ENCODE measurements at regions not wholly inside any gene's neighbourhood (a gene's known extent, or its start where the extent isn't known, plus 50 kb on each side); places are given as distances from the start of the nearest gene placed in this dataset.

DNA sequence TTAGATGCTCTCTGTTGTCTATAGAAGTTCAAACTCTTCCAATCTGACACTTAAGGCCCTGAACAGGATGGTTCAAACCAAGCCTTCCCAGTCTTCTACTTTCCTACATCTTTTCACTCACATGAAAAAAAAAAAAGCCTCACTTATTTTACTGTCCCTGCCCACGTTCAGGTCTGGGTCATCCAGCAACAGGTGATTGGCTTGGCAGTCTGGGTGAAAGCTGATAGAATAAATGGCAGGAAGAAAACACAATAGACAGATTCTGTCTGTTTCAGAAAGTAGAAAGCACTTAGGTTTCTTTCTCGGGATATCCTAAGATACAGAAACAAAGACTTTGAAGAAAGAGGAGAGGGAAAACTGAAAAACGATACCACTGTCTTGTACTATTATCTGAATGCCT, 61.8 kb upstream of the HSF2 start (continued):
- TF ChIP-seq, protein P1, sequence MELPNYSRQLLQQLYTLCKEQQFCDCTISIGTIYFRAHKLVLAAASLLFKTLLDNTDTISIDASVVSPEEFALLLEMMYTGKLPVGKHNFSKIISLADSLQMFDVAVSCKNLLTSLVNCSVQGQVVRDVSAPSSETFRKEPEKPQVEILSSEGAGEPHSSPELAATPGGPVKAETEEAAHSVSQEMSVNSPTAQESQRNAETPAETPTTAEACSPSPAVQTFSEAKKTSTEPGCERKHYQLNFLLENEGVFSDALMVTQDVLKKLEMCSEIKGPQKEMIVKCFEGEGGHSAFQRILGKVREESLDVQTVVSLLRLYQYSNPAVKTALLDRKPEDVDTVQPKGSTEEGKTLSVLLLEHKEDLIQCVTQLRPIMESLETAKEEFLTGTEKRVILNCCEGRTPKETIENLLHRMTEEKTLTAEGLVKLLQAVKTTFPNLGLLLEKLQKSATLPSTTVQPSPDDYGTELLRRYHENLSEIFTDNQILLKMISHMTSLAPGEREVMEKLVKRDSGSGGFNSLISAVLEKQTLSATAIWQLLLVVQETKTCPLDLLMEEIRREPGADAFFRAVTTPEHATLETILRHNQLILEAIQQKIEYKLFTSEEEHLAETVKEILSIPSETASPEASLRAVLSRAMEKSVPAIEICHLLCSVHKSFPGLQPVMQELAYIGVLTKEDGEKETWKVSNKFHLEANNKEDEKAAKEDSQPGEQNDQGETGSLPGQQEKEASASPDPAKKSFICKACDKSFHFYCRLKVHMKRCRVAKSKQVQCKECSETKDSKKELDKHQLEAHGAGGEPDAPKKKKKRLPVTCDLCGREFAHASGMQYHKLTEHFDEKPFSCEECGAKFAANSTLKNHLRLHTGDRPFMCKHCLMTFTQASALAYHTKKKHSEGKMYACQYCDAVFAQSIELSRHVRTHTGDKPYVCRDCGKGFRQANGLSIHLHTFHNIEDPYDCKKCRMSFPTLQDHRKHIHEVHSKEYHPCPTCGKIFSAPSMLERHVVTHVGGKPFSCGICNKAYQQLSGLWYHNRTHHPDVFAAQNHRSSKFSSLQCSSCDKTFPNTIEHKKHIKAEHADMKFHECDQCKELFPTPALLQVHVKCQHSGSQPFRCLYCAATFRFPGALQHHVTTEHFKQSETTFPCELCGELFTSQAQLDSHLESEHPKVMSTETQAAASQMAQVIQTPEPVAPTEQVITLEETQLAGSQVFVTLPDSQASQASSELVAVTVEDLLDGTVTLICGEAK (IDR thresholded peaks at IDR 0.05; ENCODE audit: borderline replicate concordance), result no peak
- TF ChIP-seq PAX8 (IDR thresholded peaks at IDR 0.05) (no peak), EGR1 (IDR thresholded peaks at IDR 0.05; ENCODE audit: borderline replicate concordance in 1 of 2, low read depth in 2 of 2, low read length in 2 of 2) (no peak)

DNA sequence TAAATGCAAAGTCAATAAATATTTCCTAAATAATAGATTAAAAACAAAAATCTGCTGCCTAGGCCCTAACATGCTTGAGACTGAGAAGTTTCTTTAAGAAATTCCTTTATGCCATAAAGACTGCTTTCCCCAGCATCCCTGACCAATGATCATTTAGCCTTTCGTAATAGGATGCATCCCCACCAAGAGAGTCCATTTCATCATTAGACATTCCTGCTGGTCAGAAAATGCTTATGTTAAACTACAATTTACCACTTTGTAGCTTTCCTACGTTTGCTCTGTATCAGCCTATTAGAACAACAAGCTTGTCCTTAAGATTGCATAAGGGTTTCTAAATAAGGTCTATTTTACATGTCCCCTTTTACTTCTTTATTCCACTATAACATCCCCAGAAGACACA, 59.8 kb upstream of the HSF2 start:
- H3K4me1 ChIP-seq (ENCODE audit: control insufficient read depth, insufficient read depth, low read length), result no peaks in the 10 kb centered on the region
- no peak overlapping the region for H3K4me3 ChIP-seq
- in situ Hi-C loops (cut with MboI), result no loop called here
- no peaks in the 10 kb centered on the region for H3K27me3 ChIP-seq (replicated peaks in 1 of 2; ENCODE audit: control insufficient read depth in 2 of 2, insufficient read depth in 2 of 2, low read length in 1 of 2)
- TF ChIP-seq CBFB (IDR thresholded peaks at IDR 0.05; ENCODE audit: low read depth), result no peak
- TF ChIP-seq, protein P2, sequence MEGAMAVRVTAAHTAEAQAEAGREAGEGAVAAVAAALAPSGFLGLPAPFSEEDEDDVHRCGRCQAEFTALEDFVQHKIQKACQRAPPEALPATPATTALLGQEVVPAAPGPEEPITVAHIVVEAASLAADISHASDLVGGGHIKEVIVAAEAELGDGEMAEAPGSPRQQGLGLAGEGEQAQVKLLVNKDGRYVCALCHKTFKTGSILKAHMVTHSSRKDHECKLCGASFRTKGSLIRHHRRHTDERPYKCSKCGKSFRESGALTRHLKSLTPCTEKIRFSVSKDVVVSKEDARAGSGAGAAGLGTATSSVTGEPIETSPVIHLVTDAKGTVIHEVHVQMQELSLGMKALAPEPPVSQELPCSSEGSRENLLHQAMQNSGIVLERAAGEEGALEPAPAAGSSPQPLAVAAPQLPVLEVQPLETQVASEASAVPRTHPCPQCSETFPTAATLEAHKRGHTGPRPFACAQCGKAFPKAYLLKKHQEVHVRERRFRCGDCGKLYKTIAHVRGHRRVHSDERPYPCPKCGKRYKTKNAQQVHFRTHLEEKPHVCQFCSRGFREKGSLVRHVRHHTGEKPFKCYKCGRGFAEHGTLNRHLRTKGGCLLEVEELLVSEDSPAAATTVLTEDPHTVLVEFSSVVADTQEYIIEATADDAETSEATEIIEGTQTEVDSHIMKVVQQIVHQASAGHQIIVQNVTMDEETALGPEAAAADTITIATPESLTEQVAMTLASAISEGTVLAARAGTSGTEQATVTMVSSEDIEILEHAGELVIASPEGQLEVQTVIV (IDR thresholded peaks at IDR 0.05; ENCODE audit: borderline replicate concordance, partially characterized antibody), result no peak
- no peak for TF ChIP-seq SMARCA5 (IDR thresholded peaks at IDR 0.05)
- TF ChIP-seq CHD4 (IDR thresholded peaks at IDR 0.05), result no peak
- no peak for TF ChIP-seq MTA2 (IDR thresholded peaks at IDR 0.05; ENCODE audit: low read depth)
- TF ChIP-seq EGR1 (IDR thresholded peaks at IDR 0.05; ENCODE audit: borderline replicate concordance in 1 of 2, low read depth in 2 of 2, low read length in 2 of 2), result no peak
- no peak overlapping the region for H3K4me2 ChIP-seq (ENCODE audit: control insufficient read depth, insufficient read depth)
- H3K9me3 ChIP-seq (replicated peaks; ENCODE audit: control insufficient read depth, insufficient read depth, low read length), result no peaks in the 10 kb centered on the region
- H3K36me3 ChIP-seq (ENCODE audit: control insufficient read depth in 2 of 2, insufficient read depth in 2 of 2, low read length in 1 of 2), result no peaks in the 10 kb centered on the region
- ChIA-PET RAD21 (ENCODE audit: unreplicated experiment) (no interaction called here), CTCF (interaction anchor here (0.7 kb wide), 2 partner anchors 195 to 372 kb away, joined by 3 to 4 read pairs; no protein-coding TSS in a partner anchor), SMC1A (ENCODE audit: uncharacterized antibody, unreplicated experiment) (interaction anchor here (1.6 kb wide), 1 partner anchor 11 kb away, joined by 6 read pairs; no protein-coding TSS in a partner anchor), POLR2A (no interaction called here)
- no TSS peak for BruUV-seq (replicated peaks)
- ATAC-seq, result no peak
- no peak for DNase-seq (ENCODE audit: low read depth, low spot score)
- intact Hi-C loops (cut with micrococcal nuclease; ENCODE audit: unreplicated experiment), result no loop called here
- H3K27ac ChIP-seq (ENCODE audit: control insufficient read depth, insufficient read depth), result no peak overlapping the region
- H3K9ac ChIP-seq (ENCODE audit: control insufficient read depth, insufficient read depth, low read length), result no peak overlapping the region
- 7% methylated on average over 2 of the region's 2 CpGs for WGBS (ENCODE audit: insufficient coverage, insufficient replicate concordance, low lambda C conversion rate, missing lambda C conversion rate)
- H2AFZ ChIP-seq (ENCODE audit: control insufficient read depth, low read depth, low read length), result no peak overlapping the region
- no peaks in the 10 kb centered on the region for H3K79me2 ChIP-seq (ENCODE audit: control insufficient read depth, insufficient read depth, low read length)
- no peaks in the 10 kb centered on the region for H4K20me1 ChIP-seq (ENCODE audit: control insufficient read depth, insufficient read depth)
- FAIRE-seq, result no peak

All from GM12878 (cell line).